ENCODE measurements at regions not wholly inside any gene's neighbourhood (a gene's known extent, or its start where the extent isn't known, plus 50 kb on each side); places are given as distances from the start of the nearest gene placed in this dataset.

DNA sequence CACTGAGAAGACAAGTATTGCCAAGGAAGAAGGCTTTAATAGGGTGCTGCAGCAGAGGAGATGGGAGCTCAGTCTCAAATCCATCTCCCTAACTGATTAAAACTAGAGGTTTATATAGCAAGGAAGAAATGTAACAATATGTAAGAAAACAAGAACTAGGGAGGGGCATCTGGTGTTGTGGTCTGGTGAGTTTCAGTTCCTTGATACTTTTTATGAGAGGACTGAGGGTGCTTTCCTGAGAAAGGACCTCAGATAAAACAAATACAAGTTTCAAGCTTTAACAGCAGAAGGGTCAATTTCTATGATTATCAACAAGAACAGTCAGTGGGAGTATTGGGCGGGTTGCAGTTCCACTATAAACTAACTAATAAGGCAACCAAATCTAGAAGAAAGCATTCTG lies 1967.5 kb downstream of the SUCLG1 start:
- H3K4me1 Mint-ChIP-seq (ENCODE audit: low read depth): no peaks in the 10 kb centered on the region
- no peaks in the 10 kb centered on the region for H3K27me3 Mint-ChIP-seq
- H3K27ac Mint-ChIP-seq: no peak overlapping the region
- no peak for DNase-seq
- H3K4me3 Mint-ChIP-seq: no peak overlapping the region
- no peaks in the 10 kb centered on the region for H3K36me3 Mint-ChIP-seq (ENCODE audit: low read depth)
- peaks cover 11% of the 10 kb centered on the region for H3K9me3 Mint-ChIP-seq

DNA sequence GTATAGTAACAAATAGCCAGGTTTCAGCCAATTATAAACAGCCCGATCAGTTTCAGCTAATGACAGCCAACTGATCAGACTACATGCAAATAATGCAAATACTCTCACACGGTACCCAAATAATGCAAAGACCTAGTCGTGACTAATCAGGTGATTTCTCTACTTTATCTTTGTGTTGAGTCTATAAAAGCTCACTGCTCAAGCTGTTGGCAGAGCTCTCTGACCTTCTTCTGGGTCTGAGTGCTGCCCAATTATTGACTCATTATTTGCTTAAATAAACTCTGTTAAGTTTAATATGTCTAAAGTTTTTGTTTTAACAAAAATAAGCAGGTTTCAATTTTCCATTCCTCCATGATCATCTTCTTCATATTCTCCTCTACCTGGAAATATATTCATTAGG lies 1971.7 kb downstream of the SUCLG1 start:
- H3K9me3 Mint-ChIP-seq: peaks cover 10% of the 10 kb centered on the region

DNA sequence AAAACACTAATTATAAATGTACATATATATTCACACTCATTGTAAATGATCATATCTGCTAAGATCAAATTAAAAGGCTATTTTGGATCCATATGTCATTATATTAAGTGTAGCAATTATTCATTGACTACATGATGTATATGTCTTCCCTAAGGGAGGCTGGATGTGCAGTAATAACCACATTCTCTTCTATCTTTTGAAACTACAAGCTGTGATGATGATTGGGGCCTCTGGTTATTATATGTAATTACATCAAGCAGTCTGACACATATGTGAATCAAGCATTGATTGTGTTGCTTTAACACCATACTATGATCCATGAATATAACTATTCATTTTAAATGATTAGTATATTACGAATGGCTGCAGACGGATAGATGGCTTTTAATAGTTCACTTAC lies 1973.4 kb downstream of the SUCLG1 start:
- Mint-ChIP-seq H3K4me3 (no peak overlapping the region), H3K27me3 (no peaks in the 10 kb centered on the region), H3K36me3 (ENCODE audit: low read depth) (no peaks in the 10 kb centered on the region), H3K9me3 (peaks cover 9% of the 10 kb centered on the region), H3K27ac (no peak overlapping the region), H3K4me1 (ENCODE audit: low read depth) (no peaks in the 10 kb centered on the region)
- no peak for DNase-seq

More for the DNA sequence above, 1971.7 kb downstream of the SUCLG1 start:
- Mint-ChIP-seq H3K4me1 (ENCODE audit: low read depth) (no peaks in the 10 kb centered on the region), H3K27ac (no peak overlapping the region), H3K36me3 (ENCODE audit: low read depth) (no peaks in the 10 kb centered on the region), H3K27me3 (no peaks in the 10 kb centered on the region), H3K4me3 (no peak overlapping the region)
- DNase-seq: no peak

DNA sequence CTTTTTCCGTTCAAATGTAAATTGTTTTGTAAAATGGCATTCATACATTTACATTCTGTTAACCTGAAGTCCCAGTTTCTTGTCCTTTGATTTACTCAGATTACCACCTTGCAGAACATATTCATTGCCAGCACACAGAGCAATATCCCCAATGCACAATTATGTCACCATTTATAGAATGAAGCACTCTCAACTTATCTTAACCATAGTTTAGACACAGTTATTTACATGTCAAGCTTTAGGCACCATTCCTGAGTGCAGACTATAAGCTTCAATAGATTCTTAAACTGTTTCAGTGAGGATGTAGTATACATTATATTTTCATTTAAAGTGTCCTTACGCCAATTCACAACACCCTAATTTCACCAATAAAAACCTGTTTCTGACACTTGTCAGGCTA lies 1977.9 kb downstream of the SUCLG1 start:
- H3K9me3 Mint-ChIP-seq: peaks cover 5% of the 10 kb centered on the region
- no peaks in the 10 kb centered on the region for H3K4me1 Mint-ChIP-seq (ENCODE audit: low read depth)
- H3K27me3 Mint-ChIP-seq: no peaks in the 10 kb centered on the region
- H3K4me3 Mint-ChIP-seq: no peak overlapping the region
- H3K27ac Mint-ChIP-seq: no peak overlapping the region
- no peak for DNase-seq
- no peaks in the 10 kb centered on the region for H3K36me3 Mint-ChIP-seq (ENCODE audit: low read depth)

DNA sequence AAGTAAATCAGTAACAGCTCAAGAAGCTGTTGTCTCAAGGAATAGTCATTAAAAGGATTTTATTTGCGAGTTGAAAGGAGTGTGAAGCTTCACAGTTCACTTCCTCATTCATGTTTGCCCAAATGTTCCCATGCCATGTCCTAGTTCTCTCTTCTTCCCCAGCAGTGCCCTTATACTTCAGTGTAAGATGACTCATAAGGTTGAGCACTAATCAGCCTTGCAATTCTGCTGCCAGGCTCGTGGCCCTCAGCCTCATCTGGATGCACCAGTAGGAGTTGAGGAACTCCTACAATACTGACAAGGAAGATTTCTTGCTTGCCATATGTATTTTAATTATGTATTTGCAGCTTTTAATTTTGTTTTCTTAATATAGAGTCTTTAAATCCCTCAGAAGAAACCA lies 1980.4 kb downstream of the SUCLG1 start:
- H3K4me1 Mint-ChIP-seq (ENCODE audit: low read depth): no peaks in the 10 kb centered on the region
- no peaks in the 10 kb centered on the region for H3K27me3 Mint-ChIP-seq
- peaks cover 5% of the 10 kb centered on the region for H3K9me3 Mint-ChIP-seq
- no peak overlapping the region for H3K27ac Mint-ChIP-seq
- no peak for DNase-seq
- no peaks in the 10 kb centered on the region for H3K36me3 Mint-ChIP-seq (ENCODE audit: low read depth)
- H3K4me3 Mint-ChIP-seq: no peak overlapping the region

DNA sequence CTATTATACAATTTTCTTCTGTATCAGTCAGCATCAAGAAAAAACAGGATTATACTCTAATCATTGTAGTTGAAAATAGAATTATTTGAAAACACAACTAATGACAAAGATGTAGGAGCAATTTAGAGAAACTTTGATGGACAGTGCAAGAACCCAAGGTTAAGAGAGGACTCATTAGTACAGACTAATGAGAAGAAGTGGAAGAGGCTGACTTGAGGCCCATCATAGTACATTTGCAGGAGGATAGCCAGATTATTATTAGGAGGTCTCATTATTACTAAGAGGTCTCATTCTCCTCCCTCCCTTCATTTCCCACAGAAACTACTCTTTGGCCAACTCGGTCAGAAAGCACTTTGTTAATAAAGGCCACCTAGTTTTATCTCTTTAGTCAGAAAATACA lies 1983.0 kb downstream of the SUCLG1 start:
- no peak for DNase-seq
- no peak overlapping the region for H3K27ac Mint-ChIP-seq
- no peaks in the 10 kb centered on the region for H3K27me3 Mint-ChIP-seq
- H3K4me3 Mint-ChIP-seq: no peak overlapping the region
- H3K4me1 Mint-ChIP-seq (ENCODE audit: low read depth): no peaks in the 10 kb centered on the region
- H3K36me3 Mint-ChIP-seq (ENCODE audit: low read depth): no peaks in the 10 kb centered on the region
- peaks cover 6% of the 10 kb centered on the region for H3K9me3 Mint-ChIP-seq

DNA sequence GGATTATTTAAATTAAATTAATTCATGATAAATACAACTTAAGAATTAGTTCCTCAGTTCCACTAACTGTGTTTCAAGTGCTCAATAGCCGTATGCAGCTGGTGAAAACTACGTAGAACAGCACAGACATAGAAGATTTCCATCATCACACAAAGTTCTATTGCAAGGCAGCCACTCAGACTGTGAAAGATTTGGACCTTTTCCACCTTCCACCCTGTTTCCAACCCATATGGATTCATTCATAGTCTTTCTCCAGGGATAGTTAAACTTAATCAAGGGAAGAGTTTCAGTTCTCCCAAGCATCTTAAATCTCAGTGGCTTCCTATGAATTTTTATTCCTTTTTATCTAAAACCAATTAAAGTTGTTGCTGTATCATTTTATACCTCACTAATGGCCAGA lies 2030.8 kb downstream of the SUCLG1 start:
- H3K4me3 Mint-ChIP-seq: no peak overlapping the region
- no peak for DNase-seq
- no peaks in the 10 kb centered on the region for H3K27me3 Mint-ChIP-seq
- H3K36me3 Mint-ChIP-seq (ENCODE audit: low read depth): no peaks in the 10 kb centered on the region
- H3K9me3 Mint-ChIP-seq: peaks cover 9% of the 10 kb centered on the region
- no peaks in the 10 kb centered on the region for H3K4me1 Mint-ChIP-seq (ENCODE audit: low read depth)
- no peak overlapping the region for H3K27ac Mint-ChIP-seq

DNA sequence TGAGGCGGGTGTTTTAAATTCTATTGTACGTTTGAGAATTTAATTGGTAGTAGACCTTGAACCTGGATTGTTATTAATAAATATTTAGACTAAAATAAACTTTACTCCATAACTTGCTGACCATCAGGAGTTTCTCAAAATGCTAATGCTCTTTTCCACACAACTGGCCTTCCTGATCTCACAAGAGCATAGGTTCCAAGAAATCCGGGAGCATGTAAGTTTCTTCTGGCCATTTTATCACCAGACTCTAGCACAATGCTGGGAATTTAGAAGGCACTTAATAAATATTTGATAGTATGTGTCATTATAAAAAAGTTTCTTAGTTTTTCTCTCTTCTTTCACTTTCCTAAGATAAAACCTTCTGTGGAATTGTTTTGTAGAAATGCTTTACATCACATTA lies 2047.1 kb downstream of the SUCLG1 start:
- Mint-ChIP-seq H3K36me3 (ENCODE audit: low read depth) (no peaks in the 10 kb centered on the region), H3K4me1 (ENCODE audit: low read depth) (no peaks in the 10 kb centered on the region), H3K27me3 (no peaks in the 10 kb centered on the region), H3K9me3 (peaks cover 6% of the 10 kb centered on the region), H3K27ac (no peak overlapping the region), H3K4me3 (no peak overlapping the region)
- DNase-seq: no peak

DNA sequence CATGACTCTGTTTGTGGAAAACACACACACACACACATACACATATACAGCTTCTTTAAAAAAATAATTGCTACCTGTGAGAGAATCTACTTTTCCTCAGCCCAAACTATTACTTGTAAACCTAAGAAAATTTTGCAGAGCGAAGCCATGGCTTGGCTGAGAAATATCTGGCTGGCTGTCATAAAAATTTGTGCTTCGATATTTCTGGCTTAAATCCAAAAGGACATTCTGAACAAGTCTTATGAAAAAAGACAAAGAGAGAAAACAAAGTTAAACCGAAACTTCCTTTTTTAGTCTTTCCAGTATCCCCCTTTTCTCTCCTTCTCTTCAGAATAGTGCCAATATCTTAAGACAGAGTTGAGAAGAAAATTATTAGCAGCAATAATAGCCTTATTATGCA lies 2048.0 kb downstream of the SUCLG1 start:
- Mint-ChIP-seq H3K36me3 (ENCODE audit: low read depth) (no peaks in the 10 kb centered on the region), H3K4me3 (no peak overlapping the region), H3K9me3 (peaks cover 9% of the 10 kb centered on the region), H3K27me3 (no peaks in the 10 kb centered on the region), H3K27ac (no peak overlapping the region), H3K4me1 (ENCODE audit: low read depth) (no peaks in the 10 kb centered on the region)
- DNase-seq: no peak

DNA sequence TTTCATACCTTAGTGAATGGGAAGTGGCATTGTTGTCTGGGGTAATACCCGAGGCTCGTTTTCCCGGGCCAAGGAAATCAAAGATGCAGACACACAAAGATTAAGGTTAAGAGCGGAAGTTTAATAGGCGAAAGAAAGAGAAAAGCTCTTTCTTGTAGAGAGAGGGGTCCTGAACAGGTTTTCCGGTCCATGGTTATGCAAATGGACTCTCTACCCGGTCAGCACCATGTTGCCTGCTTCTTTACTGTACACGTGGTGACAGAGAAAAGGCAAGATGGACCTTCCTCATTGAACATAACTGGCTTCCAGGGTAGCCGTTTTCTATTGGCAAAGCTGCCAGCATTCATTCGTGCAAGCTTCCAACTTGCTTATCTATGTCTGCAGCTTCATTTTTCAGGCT lies 2063.5 kb downstream of the SUCLG1 start:
- H3K4me1 Mint-ChIP-seq (ENCODE audit: low read depth): no peaks in the 10 kb centered on the region
- H3K36me3 Mint-ChIP-seq (ENCODE audit: low read depth): no peaks in the 10 kb centered on the region
- H3K27me3 Mint-ChIP-seq: no peaks in the 10 kb centered on the region
- no peak overlapping the region for H3K27ac Mint-ChIP-seq
- no peak for DNase-seq
- no peak overlapping the region for H3K4me3 Mint-ChIP-seq
- peaks cover 9% of the 10 kb centered on the region for H3K9me3 Mint-ChIP-seq

DNA sequence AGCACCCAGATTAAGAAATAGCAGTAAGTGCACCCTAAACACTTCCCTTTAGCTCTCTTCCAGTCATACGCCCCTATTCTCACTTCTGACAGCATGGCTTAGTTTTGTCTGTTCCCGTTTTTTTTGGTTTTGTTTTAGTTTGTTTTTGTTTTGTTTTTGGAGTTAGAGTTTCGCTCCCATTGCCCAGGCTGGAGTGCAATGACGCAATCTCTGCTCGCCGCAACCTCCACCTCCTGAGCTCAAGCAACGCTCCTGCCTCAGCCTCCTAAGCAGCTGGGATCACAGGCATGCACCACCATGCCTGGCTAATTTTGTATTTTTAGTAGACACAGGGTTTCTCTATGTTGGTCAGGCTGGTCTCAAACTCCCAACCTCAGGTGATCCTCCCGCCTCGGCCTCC lies 2067.7 kb downstream of the SUCLG1 start:
- H3K27ac Mint-ChIP-seq: no peak overlapping the region
- H3K36me3 Mint-ChIP-seq (ENCODE audit: low read depth): no peaks in the 10 kb centered on the region
- no peaks in the 10 kb centered on the region for H3K27me3 Mint-ChIP-seq
- no peaks in the 10 kb centered on the region for H3K4me1 Mint-ChIP-seq (ENCODE audit: low read depth)
- no peak overlapping the region for H3K4me3 Mint-ChIP-seq
- no peak for DNase-seq
- H3K9me3 Mint-ChIP-seq: peaks cover 2% of the 10 kb centered on the region

DNA sequence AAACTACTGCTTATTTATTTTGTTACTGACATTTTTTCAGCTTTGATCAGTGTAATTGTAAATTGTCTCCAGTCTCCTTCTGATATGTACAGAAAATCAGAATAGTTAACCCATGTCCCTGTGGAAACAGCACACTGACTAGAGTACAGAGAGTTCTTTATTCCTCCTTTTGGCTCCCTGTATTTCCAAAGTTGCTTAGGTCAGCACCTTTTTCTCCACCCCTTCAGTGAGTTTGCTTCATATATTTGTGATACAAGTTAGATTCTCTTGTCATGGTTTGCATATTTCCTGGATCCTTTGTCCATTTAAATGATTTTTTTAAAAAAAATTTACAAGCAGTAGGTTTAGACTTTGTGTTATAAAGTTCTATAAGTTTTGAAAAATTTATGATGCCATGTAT lies 2051.1 kb upstream of the LRRTM1 start:
- Mint-ChIP-seq H3K4me3 (no peak overlapping the region), H3K4me1 (ENCODE audit: low read depth) (no peaks in the 10 kb centered on the region), H3K27me3 (no peaks in the 10 kb centered on the region), H3K9me3 (peaks cover 11% of the 10 kb centered on the region), H3K27ac (no peak overlapping the region), H3K36me3 (ENCODE audit: low read depth) (no peaks in the 10 kb centered on the region)
- DNase-seq: no peak

DNA sequence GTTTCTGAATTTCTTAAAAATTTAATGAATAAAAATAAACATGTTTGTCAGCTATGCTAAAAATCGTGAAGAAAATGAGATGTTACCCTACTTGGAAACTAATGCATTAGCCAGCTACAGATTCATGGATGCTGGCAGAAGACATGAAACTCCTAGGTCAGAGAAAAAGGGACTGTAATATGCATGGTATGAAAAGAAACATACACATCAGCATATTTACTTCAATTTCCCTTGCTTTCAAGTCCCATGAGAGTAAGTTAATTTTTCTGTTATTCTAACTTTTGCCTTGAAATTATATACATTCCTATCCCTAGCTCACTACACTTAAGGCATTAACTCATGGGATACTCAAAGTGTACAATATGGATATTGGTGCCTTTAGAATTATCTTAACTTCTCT lies 2041.4 kb upstream of the LRRTM1 start:
- no peak overlapping the region for H3K4me3 Mint-ChIP-seq
- H3K4me1 Mint-ChIP-seq (ENCODE audit: low read depth): no peaks in the 10 kb centered on the region
- no peaks in the 10 kb centered on the region for H3K36me3 Mint-ChIP-seq (ENCODE audit: low read depth)
- no peak overlapping the region for H3K27ac Mint-ChIP-seq
- peaks cover 19% of the 10 kb centered on the region for H3K9me3 Mint-ChIP-seq
- no peak for DNase-seq
- H3K27me3 Mint-ChIP-seq: no peaks in the 10 kb centered on the region

DNA sequence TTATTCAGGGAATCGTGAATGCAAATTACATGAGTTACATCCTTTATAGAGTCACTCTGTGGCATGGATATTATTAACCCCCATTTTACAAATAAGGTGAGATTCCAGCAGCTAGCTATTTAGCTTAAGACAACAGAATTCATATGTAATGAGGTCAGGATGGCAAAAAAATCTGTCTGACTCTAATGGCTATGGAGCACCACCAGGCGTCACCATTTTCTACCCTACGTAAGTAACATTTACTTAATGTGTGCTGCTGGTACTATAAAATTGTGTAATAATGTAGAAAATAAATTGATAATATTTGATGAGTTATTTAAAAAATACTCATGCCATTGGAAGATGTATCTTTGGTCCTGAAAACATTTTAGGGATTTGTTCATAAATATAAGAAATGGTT lies 2040.1 kb upstream of the LRRTM1 start:
- H3K27ac Mint-ChIP-seq: no peak overlapping the region
- no peak for DNase-seq
- no peaks in the 10 kb centered on the region for H3K36me3 Mint-ChIP-seq (ENCODE audit: low read depth)
- no peak overlapping the region for H3K4me3 Mint-ChIP-seq
- H3K9me3 Mint-ChIP-seq: peaks cover 15% of the 10 kb centered on the region
- no peaks in the 10 kb centered on the region for H3K27me3 Mint-ChIP-seq
- H3K4me1 Mint-ChIP-seq (ENCODE audit: low read depth): no peaks in the 10 kb centered on the region

DNA sequence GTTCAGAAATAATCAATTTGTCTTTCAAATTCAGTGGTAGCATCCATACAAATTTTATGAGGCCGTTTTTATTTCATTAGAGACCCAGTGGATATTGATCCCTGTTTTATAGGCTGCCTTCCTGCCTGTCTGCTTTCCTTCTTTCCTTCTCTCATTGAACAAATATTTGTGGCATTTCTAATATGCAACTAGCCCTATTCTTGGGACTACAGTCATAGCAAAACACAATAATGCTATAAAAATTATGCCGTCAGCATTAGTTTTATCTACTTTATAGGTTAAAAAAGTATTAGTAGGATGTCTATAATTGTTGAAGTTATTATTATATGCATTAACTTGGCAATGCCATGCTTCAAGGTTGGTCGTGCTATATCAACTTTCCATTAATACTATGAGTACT lies 2037.8 kb upstream of the LRRTM1 start:
- H3K27ac Mint-ChIP-seq: no peak overlapping the region
- no peaks in the 10 kb centered on the region for H3K36me3 Mint-ChIP-seq (ENCODE audit: low read depth)
- DNase-seq: no peak
- no peaks in the 10 kb centered on the region for H3K27me3 Mint-ChIP-seq
- H3K9me3 Mint-ChIP-seq: peaks cover 9% of the 10 kb centered on the region
- no peaks in the 10 kb centered on the region for H3K4me1 Mint-ChIP-seq (ENCODE audit: low read depth)
- H3K4me3 Mint-ChIP-seq: no peak overlapping the region

DNA sequence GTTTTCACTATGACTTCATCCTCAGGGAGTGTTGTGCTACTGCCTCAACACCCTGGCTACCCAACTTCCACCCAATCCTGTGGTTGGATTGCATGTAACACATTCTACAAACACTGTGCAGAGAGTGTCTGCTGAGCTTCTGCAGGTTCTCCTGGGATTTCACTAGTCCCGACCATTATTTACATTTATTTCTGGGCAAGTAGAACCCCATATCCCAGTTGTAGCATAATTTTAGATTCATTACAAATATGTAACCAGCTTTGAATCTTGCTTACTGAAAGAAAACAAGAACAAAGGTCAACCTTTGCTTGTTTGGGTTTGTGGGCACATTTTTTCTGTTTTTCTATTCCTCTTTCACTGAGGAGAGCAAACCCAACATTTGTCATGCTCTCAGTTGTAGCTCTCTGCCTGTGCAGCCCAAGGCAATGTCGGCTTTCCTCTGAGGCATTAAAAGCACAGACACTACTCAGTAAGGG lies 2036.1 kb upstream of the LRRTM1 start:
- Mint-ChIP-seq H3K27ac (no peak overlapping the region), H3K4me3 (no peak overlapping the region)

More for the DNA sequence above, 2036.1 kb upstream of the LRRTM1 start:
- Mint-ChIP-seq H3K4me1 (ENCODE audit: low read depth) (no peaks in the 10 kb centered on the region), H3K36me3 (ENCODE audit: low read depth) (no peaks in the 10 kb centered on the region), H3K9me3 (peaks cover 8% of the 10 kb centered on the region), H3K27me3 (no peaks in the 10 kb centered on the region)
- DNase-seq: no peak
